ENCODE measurements at regions not wholly inside any gene's neighbourhood (a gene's known extent, or its start where the extent isn't known, plus 50 kb on each side); places are given as distances from the start of the nearest gene placed in this dataset.

DNA sequence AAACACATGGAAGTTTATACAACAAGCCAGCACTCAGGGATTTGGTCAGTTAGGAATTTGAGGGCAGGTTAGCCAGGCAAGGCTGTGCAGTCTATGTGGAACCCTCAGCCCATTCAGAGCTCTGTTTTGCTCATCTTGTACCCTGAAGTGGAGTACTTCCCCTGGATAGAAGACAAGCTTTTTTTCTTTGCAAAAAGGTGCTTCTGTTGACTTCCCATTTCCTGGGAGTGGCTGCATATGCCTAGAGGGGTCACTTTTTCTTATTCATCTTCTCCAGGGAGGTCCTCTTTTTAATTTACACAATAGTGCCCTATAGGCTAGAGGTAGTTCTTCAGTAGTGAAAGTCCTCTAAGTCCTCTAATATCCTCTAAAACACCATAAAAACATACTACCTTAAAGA, 225.0 kb upstream of the P2RY1 start:
- intact Hi-C loops (cut with DNase I; ENCODE audit: low total_unique reads), result no loop called here
- no peak for DNase-seq (ENCODE audit: low spot score in 2 of 2)
- TF ChIP-seq POLR2A (IDR thresholded peaks at IDR 0.05), result no peak
- TF ChIP-seq, protein P1, sequence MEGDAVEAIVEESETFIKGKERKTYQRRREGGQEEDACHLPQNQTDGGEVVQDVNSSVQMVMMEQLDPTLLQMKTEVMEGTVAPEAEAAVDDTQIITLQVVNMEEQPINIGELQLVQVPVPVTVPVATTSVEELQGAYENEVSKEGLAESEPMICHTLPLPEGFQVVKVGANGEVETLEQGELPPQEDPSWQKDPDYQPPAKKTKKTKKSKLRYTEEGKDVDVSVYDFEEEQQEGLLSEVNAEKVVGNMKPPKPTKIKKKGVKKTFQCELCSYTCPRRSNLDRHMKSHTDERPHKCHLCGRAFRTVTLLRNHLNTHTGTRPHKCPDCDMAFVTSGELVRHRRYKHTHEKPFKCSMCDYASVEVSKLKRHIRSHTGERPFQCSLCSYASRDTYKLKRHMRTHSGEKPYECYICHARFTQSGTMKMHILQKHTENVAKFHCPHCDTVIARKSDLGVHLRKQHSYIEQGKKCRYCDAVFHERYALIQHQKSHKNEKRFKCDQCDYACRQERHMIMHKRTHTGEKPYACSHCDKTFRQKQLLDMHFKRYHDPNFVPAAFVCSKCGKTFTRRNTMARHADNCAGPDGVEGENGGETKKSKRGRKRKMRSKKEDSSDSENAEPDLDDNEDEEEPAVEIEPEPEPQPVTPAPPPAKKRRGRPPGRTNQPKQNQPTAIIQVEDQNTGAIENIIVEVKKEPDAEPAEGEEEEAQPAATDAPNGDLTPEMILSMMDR (IDR thresholded peaks at IDR 0.05), result no peak
- no peak overlapping the region for H3K4me3 ChIP-seq (ENCODE audit: low read depth, poor library complexity, severe bottlenecking)

DNA sequence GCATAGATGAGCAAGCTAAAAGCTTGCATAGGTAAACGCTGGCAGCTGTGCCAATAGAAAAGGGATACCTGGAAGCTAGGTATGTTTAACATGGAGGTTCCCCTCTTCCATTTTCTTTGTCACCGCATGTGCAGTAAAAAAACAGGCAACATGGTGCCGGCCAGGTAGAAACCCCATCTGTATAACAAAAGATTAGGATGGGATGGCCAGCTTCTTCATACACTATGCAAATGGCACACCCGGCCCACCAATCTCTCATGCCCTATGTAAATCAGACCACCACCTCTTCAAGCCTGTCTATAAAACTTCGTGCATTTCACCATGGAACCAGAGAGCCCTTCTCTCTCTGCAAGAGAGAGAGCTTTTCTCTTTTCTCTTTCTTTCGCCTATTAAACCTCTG, 224.3 kb upstream of the P2RY1 start:
- 91 to 92% methylated on average over 6 of the region's 6 CpGs for WGBS, 2 donors
- no peak for TF ChIP-seq POLR2A (IDR thresholded peaks at IDR 0.05)
- TF ChIP-seq, protein P1 (IDR thresholded peaks at IDR 0.05), result no peak
- no peak overlapping the region for H3K4me3 ChIP-seq (ENCODE audit: low read depth, poor library complexity, severe bottlenecking)
- intact Hi-C loops (cut with DNase I; ENCODE audit: low total_unique reads), result no loop called here
- DNase-seq (ENCODE audit: low spot score in 2 of 2), result no peak

DNA sequence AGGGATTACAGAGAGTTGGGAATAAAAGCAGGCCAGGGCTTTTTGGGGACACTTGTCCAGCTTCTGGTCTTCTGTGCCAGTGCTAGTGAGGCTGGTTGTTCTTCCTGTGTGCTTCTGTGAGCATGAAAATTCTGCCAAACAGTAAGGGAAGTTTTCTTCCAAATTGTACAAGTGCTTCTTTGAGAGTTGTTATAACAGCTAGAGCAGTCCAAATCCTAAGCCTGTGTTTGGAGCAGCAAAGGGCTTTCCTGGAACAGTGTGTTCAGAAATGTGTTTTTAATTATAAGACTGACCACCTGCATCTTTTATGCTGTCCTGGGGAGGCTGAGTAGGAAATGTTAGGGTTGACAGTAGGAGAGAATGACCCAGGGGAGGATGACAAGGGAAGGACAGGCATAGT, 223.0 kb upstream of the P2RY1 start:
- DNase-seq (ENCODE audit: low spot score in 2 of 2), result no peak
- H3K4me3 ChIP-seq (ENCODE audit: low read depth, poor library complexity, severe bottlenecking), result no peak overlapping the region
- no peak for TF ChIP-seq POLR2A (IDR thresholded peaks at IDR 0.05)
- TF ChIP-seq, protein P1 (IDR thresholded peaks at IDR 0.05), result no peak
- intact Hi-C loops (cut with DNase I; ENCODE audit: low total_unique reads), result no loop called here

DNA sequence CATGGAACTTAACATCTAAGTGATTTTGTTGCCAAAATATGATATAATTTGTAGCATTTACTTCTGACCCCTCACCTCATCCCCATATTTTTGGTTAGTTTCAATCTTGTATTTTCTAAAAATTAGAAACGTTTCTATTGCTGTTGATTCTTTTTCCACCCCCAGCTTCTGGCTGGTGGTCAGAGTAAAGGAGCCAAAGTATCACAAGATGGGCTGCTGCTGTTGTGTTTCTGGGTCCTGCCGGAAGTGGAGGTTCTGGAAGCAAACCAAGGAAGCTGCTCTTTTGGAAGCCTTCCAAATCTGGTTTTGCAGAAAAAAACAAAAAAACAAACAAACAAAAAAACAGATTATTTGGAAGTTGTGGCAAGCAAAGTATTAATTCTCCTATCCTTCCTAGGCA, 221.1 kb upstream of the P2RY1 start:
- intact Hi-C loops (cut with DNase I; ENCODE audit: low total_unique reads), result no loop called here
- WGBS, 2 donors, result 45 to 56% methylated on average over 2 of the region's 2 CpGs
- no peak for DNase-seq (ENCODE audit: low spot score in 2 of 2)
- TF ChIP-seq POLR2A (IDR thresholded peaks at IDR 0.05), result no peak
- TF ChIP-seq, protein P1 (IDR thresholded peaks at IDR 0.05), result no peak
- no peak overlapping the region for H3K4me3 ChIP-seq (ENCODE audit: low read depth, poor library complexity, severe bottlenecking)

DNA sequence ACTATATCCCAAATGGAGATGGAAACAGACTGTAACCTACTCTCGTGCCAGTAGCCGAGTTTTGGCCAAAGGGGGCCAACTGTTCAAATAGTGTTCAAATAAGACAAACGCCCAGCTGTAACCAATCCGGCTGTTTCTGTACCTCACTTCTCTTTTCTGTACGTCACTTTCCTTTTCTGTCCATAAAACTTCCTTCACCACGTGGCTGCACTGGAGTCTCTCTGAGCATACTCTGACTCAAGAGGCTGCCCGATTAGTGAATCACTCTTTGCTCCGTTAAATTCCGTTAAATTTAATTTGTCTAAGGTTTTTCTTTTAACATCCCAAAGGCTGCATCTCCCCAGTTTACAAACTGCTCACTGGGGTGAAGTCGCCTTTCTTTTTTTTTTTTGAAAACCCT, 219.2 kb upstream of the P2RY1 start:
- intact Hi-C loops (cut with DNase I; ENCODE audit: low total_unique reads), result no loop called here
- no peak overlapping the region for H3K4me3 ChIP-seq (ENCODE audit: low read depth, poor library complexity, severe bottlenecking)
- TF ChIP-seq, protein P1 (IDR thresholded peaks at IDR 0.05), result no peak
- no peak for TF ChIP-seq POLR2A (IDR thresholded peaks at IDR 0.05)
- 78 to 89% methylated on average over 10 of the region's 10 CpGs for WGBS, 2 donors
- DNase-seq (ENCODE audit: low spot score in 2 of 2), result no peak

DNA sequence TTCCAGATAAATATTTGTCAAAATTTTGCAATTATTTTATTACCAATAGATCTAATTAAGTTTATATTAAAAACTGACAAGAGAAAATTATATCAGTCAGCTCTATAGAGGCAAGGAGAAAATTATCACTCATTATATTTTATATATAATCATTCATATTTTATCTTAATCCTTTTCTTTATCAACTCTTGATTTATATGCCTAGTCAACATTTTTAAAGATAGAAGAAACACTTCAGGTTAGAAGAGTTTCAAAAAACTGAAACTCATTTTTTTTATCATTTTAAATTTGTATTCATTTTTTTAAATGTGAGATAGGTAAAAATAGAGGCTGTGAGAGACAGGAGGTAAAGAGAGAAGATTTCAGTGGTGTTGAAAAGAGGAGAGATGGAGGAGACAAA, 217.3 kb upstream of the P2RY1 start:
- H3K4me3 ChIP-seq (ENCODE audit: low read depth, poor library complexity, severe bottlenecking), result no peak overlapping the region
- intact Hi-C loops (cut with DNase I; ENCODE audit: low total_unique reads), result no loop called here
- DNase-seq (ENCODE audit: low spot score in 2 of 2), result no peak
- no peak for TF ChIP-seq POLR2A (IDR thresholded peaks at IDR 0.05)
- TF ChIP-seq, protein P1 (IDR thresholded peaks at IDR 0.05), result no peak

Data from lower leg skin (tissue), 4 donors.